Thoracic aorta (tissue), 2 donors: ENCODE measurements at regions not wholly inside any gene's neighbourhood (a gene's known extent, or its start where the extent isn't known, plus 50 kb on each side); places are given as distances from the start of the nearest gene placed in this dataset.

ENCODE experiments used
- ATAC-seq: fragments of 150-250 bp; one replicate; pipeline ENCODE4 v1.8.0; 2017; ENCODE audit warnings: low read depth; ENCODE audit not compliant: insufficient number of reproducible peaks, low FRiP score
- DNase-seq: peaks from one replicate; pipeline ENCODE4 v3.0.0-alpha.2; 2020; ENCODE audit warnings: low spot score
- H3K27ac ChIP-seq, 2 donors: fragments of 200-600 bp; sonication (generic); 1 replicate in 1 of 2; 2 replicates in 1 of 2; pipeline ENCODE4 v1.5.1; 2016; ENCODE audit warnings: mild to moderate bottlenecking in 2 of 2, moderate library complexity in 2 of 2
- H3K27me3 ChIP-seq: fragments of 200-600 bp; sonication (generic); replicated peaks from 2 replicates; pipeline ENCODE4 v1.6.0; 2016; ENCODE audit warnings: mild to moderate bottlenecking; ENCODE audit not compliant: insufficient read depth
- H3K36me3 ChIP-seq: fragments of 200-600 bp; sonication (generic); one replicate; pipeline ENCODE4 v1.5.1; 2016
- H3K4me1 ChIP-seq, 2 donors: fragments of 200-600 bp; sonication (generic); 1 replicate in 1 of 2; 2 replicates in 1 of 2; pipeline versions ENCODE4 v1.5.1 to v1.6.0; 2016; ENCODE audit warnings: low read depth in 2 of 2, mild to moderate bottlenecking in 1 of 2; ENCODE audit not compliant: control insufficient read depth in 1 of 2
- H3K4me3 ChIP-seq: fragments of 200-600 bp; sonication (generic); 2 replicates; pipeline ENCODE4 v1.5.1; 2016; ENCODE audit warnings: mild to moderate bottlenecking
- H3K9me3 ChIP-seq: fragments of 200-600 bp; sonication (generic); 2 replicates; pipeline ENCODE4 v1.5.1; 2016
- CTCF ChIP-seq: fragments of 200-600 bp; sonication (generic); IDR thresholded peaks from one replicate; pipeline ENCODE4 v1.5.1; 2019; ENCODE audit warnings: antibody characterized with exemption

GRCh38 chr14:87628780-87629179 is 364.2 kb downstream of the GALC start:
- TF ChIP-seq CTCF, result no peak
- H3K9me3 ChIP-seq, result no peaks in the 10 kb centered on the region
- H3K4me3 ChIP-seq, result no peak overlapping the region
- H3K36me3 ChIP-seq, result no peaks in the 10 kb centered on the region
- peak overlapping the region in 1 of 2 donors; percentile 24 for H3K27ac ChIP-seq
- no peak for DNase-seq
- no peak for ATAC-seq
- no peaks in the 10 kb centered on the region for H3K27me3 ChIP-seq
- H3K4me1 ChIP-seq, result peaks cover 16 to 29% of the 10 kb centered on the region in 2 donors

GRCh38 chr14:87628129-87628528 is 364.9 kb downstream of the GALC start:
- TF ChIP-seq CTCF, result no peak
- peaks cover 16 to 29% of the 10 kb centered on the region in 2 donors for H3K4me1 ChIP-seq
- no peaks in the 10 kb centered on the region for H3K27me3 ChIP-seq
- H3K4me3 ChIP-seq, result no peak overlapping the region
- no peaks in the 10 kb centered on the region for H3K9me3 ChIP-seq
- DNase-seq (peak; percentile 27), ATAC-seq (peak; percentile 81)
- H3K36me3 ChIP-seq, result no peaks in the 10 kb centered on the region
- H3K27ac ChIP-seq, result peak overlapping the region in 1 of 2 donors; percentile 24

- no peak for DNase-seq
- Histone ChIP-seq H3K27me3 (no peaks in the 10 kb centered on the region), H3K4me1 (peaks cover 16 to 29% of the 10 kb centered on the region in 2 donors), H3K9me3 (no peaks in the 10 kb centered on the region), H3K36me3 (no peaks in the 10 kb centered on the region), H3K27ac (no peak overlapping the region), H3K4me3 (no peak overlapping the region)
- no peak for ATAC-seq
- no peak for TF ChIP-seq CTCF
These were observed 366.7 kb downstream of the GALC start for GRCh38 chr14:87626266-87626665.

- Histone ChIP-seq H3K36me3 (no peaks in the 10 kb centered on the region), H3K4me3 (no peak overlapping the region), H3K9me3 (no peaks in the 10 kb centered on the region), H3K27ac (no peak overlapping the region), H3K4me1 (peaks cover 5 to 18% of the 10 kb centered on the region in 2 donors), H3K27me3 (no peaks in the 10 kb centered on the region)
- DNase-seq, result no peak
- no peak for ATAC-seq
- no peak for TF ChIP-seq CTCF
These were observed 369.4 kb downstream of the GALC start for GRCh38 chr14:87623616-87624015.

GRCh38 chr14:87617079-87617478 is 375.9 kb downstream of the GALC start:
- no peak for TF ChIP-seq CTCF
- Histone ChIP-seq H3K36me3 (no peaks in the 10 kb centered on the region), H3K4me3 (no peak overlapping the region), H3K9me3 (no peaks in the 10 kb centered on the region), H3K27me3 (no peaks in the 10 kb centered on the region), H3K27ac (no peak overlapping the region), H3K4me1 (no peaks in the 10 kb centered on the region)
- ATAC-seq, result no peak
- no peak for DNase-seq
